NCI-H748 (cell line): ENCODE measurements at regions not wholly inside any gene's neighbourhood (a gene's known extent, or its start where the extent isn't known, plus 50 kb on each side); places are given as distances from the start of the nearest gene placed in this dataset.
"Not testable (repeated sequence)": the region's sequence is repeated elsewhere in the genome, so short reads cannot be mapped to it uniquely, and the experiment has no call there.

Experiments
- DNase-seq: peaks from one replicate; lab custom pipeline; 2025; ENCODE audit not compliant: unreplicated experiment; lab: John Stamatoyannopoulos, UW

DNA sequence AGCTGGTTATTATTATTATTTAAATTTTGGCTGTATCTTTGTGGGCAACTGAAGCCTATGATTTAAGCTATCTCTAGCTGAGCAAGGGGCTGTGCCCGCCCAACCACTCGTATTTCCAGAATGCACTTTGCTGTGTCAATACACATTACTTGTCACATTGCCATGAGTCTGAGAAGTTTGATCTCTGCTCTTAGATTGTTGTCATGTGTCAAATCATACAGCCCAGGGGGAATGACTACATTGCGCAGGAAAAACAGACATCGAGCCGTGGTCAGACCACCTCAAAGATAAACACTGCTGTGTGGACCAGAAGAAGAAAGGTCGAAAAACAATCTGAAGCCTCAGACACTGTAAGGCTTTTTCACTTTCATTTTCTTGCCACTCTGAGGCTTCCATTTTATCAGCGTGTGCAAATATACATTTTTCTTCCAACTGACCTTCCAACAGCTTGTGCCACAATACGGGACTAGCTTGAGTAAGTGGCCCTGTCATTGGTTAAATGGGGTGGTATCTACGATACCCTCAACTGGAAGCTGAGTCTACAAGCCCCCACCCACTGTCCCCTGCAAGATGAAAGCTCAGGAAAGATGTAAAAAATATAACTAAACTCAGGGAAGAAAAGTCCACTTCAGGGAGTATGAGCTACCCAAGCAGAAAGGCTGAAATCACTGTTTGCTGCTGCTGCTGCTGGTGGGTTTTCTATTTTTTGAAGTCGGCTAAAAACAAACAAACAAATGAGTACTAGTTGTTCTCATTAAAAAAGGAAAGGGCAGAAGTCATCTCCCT lies 603.0 kb downstream of the BNC2 start:
- peak; percentile 69 for DNase-seq

GRCh38 chr9:16268067-16268881 lies 602.2 kb downstream of the BNC2 start:
- no peak for DNase-seq

DNA sequence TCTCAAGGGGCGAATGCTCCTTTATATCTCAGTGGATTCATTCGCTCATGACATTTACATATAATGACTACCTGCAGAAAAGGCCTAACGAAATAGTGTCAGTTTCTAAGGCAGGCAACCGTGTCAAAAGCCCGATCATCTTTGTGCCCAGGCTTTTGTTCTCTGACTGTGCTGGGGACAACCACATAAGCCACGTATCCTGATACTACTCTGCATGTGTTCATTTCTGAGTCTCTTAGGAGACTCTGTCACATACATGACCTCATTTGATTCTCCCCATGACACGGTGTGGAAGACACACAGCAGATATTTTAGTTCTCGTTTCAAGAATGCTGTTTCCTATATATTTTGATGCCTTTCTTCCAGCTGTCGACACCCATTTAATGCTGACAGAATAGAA lies 598.5 kb downstream of the BNC2 start:
- no peak for DNase-seq

GRCh38 chr9:16272776-16273175 lies 597.7 kb downstream of the BNC2 start:
- no peak for DNase-seq

GRCh38 chr9:16275795-16276624 lies 594.5 kb downstream of the BNC2 start:
- DNase-seq, result no peak

DNA sequence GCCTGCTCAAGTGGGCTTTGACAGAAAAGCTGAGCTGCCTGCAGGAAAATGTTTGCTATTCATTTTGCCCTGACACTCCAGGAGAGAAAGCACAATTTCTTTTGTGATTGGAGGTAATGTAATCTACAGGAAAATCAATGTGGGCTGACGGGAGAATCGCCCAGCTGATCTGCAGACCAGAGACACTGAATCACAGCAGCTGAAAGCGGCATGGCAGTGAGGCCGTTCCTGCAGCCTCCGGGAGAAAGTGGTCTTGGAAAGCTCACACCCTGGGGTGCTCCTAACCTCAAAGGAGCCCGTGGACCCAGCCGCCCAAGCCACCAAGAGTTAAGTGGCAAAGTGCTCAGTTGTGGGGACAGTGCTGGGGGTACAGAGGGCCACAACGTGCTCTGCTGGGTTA lies 593.6 kb downstream of the BNC2 start:
- DNase-seq, result no peak

DNA sequence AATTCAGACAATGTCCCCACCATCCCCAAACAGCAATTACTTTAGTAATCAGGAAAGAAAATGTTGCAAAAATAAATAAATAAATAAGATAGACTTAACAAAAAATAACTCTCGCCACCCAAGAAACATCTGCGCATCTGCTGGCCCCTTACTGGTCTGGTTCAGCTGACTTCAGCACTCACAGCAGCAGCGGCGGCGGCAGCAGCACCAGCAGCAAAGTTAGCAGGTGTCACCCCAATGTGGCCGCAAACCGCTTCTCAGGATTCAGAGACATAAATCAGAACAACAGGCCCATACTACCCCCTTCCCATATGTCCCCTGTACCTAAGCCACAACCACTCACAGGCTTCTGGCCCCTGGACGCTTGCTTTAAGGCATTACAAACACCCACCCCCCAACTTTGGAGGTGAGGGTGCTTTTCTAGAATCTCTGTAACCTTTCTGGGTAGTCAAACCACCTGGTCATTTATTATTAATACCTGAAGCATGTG lies 593.0 kb downstream of the BNC2 start:
- no peak for DNase-seq

GRCh38 chr9:16278326-16278999 lies 592.0 kb downstream of the BNC2 start:
- DNase-seq, result peak; percentile 28

GRCh38 chr9:16281707-16282106 lies 588.8 kb downstream of the BNC2 start:
- DNase-seq, result peak; percentile 47

- no peak for DNase-seq
Measured at GRCh38 chr9:16282216-16282615, 588.3 kb downstream of the BNC2 start.

DNA sequence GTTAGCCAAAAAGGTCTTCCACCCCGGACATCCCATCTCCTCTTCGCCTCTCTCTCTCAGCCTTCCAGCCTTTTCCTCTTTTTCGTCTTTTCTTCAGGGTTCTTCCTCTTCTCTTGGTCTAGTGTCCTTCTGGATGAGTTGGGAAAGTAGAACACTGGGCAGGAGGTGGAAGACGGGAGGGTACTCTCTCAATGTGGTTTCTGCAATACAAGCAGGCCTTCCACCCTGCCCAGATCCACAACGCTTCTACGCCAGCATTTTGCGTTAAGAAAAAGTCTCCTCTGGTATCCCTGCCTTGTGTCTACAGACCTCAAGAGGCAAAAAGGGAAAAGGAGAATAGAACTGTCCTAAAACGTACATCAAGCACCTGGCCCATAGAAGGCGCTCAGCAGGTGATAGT lies 587.8 kb downstream of the BNC2 start:
- no peak for DNase-seq

GRCh38 chr9:16286160-16286559 lies 584.3 kb downstream of the BNC2 start:
- no peak for DNase-seq

- no peak for DNase-seq
Measured at GRCh38 chr9:16289639-16290038, 580.8 kb downstream of the BNC2 start.

DNA sequence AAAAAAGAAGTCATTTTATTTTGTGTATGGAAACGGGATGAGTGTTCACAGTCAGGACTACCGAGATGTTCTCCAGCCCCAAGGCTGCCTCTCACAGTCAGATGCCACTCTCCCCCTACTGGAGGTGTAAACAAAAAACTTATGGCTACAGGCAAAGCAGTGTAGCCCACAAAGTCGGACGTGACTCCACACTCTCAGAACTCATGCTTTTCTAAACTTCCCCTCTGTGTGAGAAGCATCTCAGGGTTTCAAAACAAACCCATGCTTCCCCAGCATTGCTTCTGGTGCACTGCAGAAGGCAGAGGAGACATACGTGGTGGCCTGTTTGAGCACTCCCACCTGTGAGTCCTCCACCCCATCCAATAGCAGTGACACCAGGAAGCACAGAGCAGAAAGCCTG lies 580.3 kb downstream of the BNC2 start:
- no peak for DNase-seq

GRCh38 chr9:16291921-16292320 lies 578.5 kb downstream of the BNC2 start:
- DNase-seq, result no peak

DNA sequence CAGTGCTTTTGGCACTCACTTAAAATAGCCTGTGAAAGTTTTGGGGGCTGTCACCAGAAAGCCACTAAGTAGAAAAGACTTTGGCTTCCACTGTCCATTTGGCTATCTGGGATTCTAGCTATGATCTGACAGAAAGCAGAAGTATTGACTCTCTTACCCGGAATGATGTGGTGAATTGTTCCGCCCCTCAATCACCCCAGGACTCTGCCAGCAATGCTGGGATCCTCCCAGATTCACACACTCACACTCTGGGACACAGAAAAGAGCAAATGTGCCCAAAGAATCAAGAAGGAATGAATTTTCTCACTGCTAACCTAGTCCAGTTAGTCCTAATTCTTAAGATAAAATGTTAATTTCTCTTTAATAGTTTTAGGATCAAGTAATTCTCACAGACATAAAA lies 576.9 kb downstream of the BNC2 start:
- DNase-seq, result no peak

GRCh38 chr9:16294133-16294770 lies 576.2 kb downstream of the BNC2 start:
- DNase-seq, result no peak

- DNase-seq, result peak; percentile 19
Measured at GRCh38 chr9:16294940-16295339, 575.5 kb downstream of the BNC2 start.

DNA sequence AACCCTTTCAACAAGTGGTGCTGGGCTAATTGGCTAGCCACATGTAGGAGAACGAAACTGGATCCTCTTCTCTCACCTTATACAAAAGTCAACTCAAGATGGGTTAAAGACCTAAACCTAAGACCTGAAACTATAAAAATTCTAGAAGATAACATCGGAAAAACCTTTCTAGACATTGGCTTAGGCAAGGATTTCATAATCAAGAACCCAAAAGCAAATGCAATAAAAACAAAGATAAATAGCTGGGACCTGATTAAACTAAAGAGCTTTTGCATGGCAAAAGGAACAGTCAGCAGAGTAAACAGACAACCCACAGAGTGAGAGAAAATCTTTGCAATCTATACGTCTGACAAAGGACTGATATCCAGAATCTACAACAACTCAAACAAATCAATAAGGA lies 571.1 kb downstream of the BNC2 start:
- DNase-seq, result not testable (repeated sequence)

GRCh38 chr9:16303506-16303905 lies 567.0 kb downstream of the BNC2 start:
- DNase-seq, result no peak
